ENCODE measurements at regions not wholly inside any gene's neighbourhood (a gene's known extent, or its start where the extent isn't known, plus 50 kb on each side); places are given as distances from the start of the nearest gene placed in this dataset.

GRCh38 chr6:147867433-147868226 is 359.1 kb downstream of the SAMD5 start:
- DNase-seq (ENCODE audit: low read depth) = no peak

GRCh38 chr6:147868427-147869190 is 360.1 kb downstream of the SAMD5 start:
- DNase-seq (ENCODE audit: low read depth) = no peak

- no peak for DNase-seq (ENCODE audit: low read depth)
Measured at GRCh38 chr6:147869201-147869600, 360.7 kb downstream of the SAMD5 start.

GRCh38 chr6:147869869-147870268 is 361.4 kb downstream of the SAMD5 start:
- DNase-seq (ENCODE audit: low read depth) = no peak

GRCh38 chr6:147870506-147871110 is 362.1 kb downstream of the SAMD5 start:
- no peak for DNase-seq (ENCODE audit: low read depth)

GRCh38 chr6:147872002-147872401 is 363.5 kb downstream of the SAMD5 start:
- no peak for DNase-seq (ENCODE audit: low read depth)

- DNase-seq (ENCODE audit: low read depth) = no peak
Measured at GRCh38 chr6:147873816-147874215, 365.3 kb downstream of the SAMD5 start.

GRCh38 chr6:147874322-147874721 is 365.8 kb downstream of the SAMD5 start:
- no peak for DNase-seq (ENCODE audit: low read depth)

GRCh38 chr6:147879031-147879580 is 370.6 kb downstream of the SAMD5 start:
- DNase-seq (ENCODE audit: low read depth) = no peak

GRCh38 chr6:147881432-147881831 is 372.9 kb downstream of the SAMD5 start:
- DNase-seq (ENCODE audit: low read depth) = no peak

GRCh38 chr6:147888374-147888773 is 379.9 kb downstream of the SAMD5 start:
- no peak for DNase-seq (ENCODE audit: low read depth)

- no peak for DNase-seq (ENCODE audit: low read depth)
Measured at GRCh38 chr6:147891671-147892070, 383.2 kb downstream of the SAMD5 start.

- no peak for DNase-seq (ENCODE audit: low read depth)
Measured at GRCh38 chr6:147892476-147892875, 384.0 kb downstream of the SAMD5 start.

GRCh38 chr6:147895272-147895671 is 386.8 kb downstream of the SAMD5 start:
- DNase-seq (ENCODE audit: low read depth) = no peak

- no peak for DNase-seq (ENCODE audit: low read depth)
Measured at GRCh38 chr6:147900247-147900830, 391.8 kb downstream of the SAMD5 start.

GRCh38 chr6:147903321-147903720 is 394.8 kb downstream of the SAMD5 start:
- no peak for DNase-seq (ENCODE audit: low read depth)

GRCh38 chr6:147903931-147904330 is 395.4 kb downstream of the SAMD5 start:
- no peak for DNase-seq (ENCODE audit: low read depth)

- DNase-seq (ENCODE audit: low read depth) = no peak
Measured at GRCh38 chr6:147904416-147904815, 395.9 kb downstream of the SAMD5 start.

GRCh38 chr6:147905711-147906110 is 397.2 kb downstream of the SAMD5 start:
- no peak for DNase-seq (ENCODE audit: low read depth)

GRCh38 chr6:147906361-147906760 is 397.9 kb downstream of the SAMD5 start:
- DNase-seq (ENCODE audit: low read depth) = peak; percentile 38

- DNase-seq (ENCODE audit: low read depth) = peak; percentile 21
Measured at GRCh38 chr6:147909640-147910039, 401.1 kb downstream of the SAMD5 start.

GRCh38 chr6:147910281-147910680 is 401.8 kb downstream of the SAMD5 start:
- DNase-seq (ENCODE audit: low read depth) = no peak
